Mucosa of descending colon (tissue), 3 donors: ENCODE measurements at regions not wholly inside any gene's neighbourhood (a gene's known extent, or its start where the extent isn't known, plus 50 kb on each side); places are given as distances from the start of the nearest gene placed in this dataset.

Source experiments
- ATAC-seq: fragments of 200-7000 bp; cut with Tn5 transposase; one replicate; pipeline ENCODE4 v1.9.1; 2020; ENCODE audit warnings: mild to moderate bottlenecking, moderate library complexity
- DNase-seq, 3 donors: peaks; one replicate each; pipeline ENCODE4 v3.0.0-alpha.2; 2020
- H3K36me3 ChIP-seq: fragments of 200-600 bp; one replicate; pipeline ENCODE4 v1.8.0; 2021; ENCODE audit warnings: low read depth, mild to moderate bottlenecking
- H3K4me1 ChIP-seq: fragments of 200-600 bp; one replicate; pipeline ENCODE4 v1.8.0; 2021; ENCODE audit warnings: low read depth, mild to moderate bottlenecking
- H3K4me3 ChIP-seq: fragments of 200-600 bp; one replicate; pipeline ENCODE4 v1.8.0; 2021; ENCODE audit warnings: mild to moderate bottlenecking
- H3K9me3 ChIP-seq: fragments of 200-600 bp; one replicate; pipeline ENCODE4 v1.8.0; 2021; ENCODE audit warnings: mild to moderate bottlenecking
- CTCF ChIP-seq: fragments of 200-600 bp; IDR thresholded peaks from one replicate; pipeline ENCODE4 v1.8.0; 2022; ENCODE audit warnings: antibody characterized with exemption, mild to moderate bottlenecking
- intact Hi-C, 2 donors: fragments of 100-400 bp; cut with DNase I in 1 of 2; cut with micrococcal nuclease in 1 of 2; formaldehyde crosslinking; loops; one replicate each; pipeline versions ENCODE4 v1.11.0 to v1.11.1; 2022; cut with DNase I, micrococcal nuclease
- donor health status: DM: no; HTN: no; CAD: no; lungs with moderate emphysema.
- donor health status: DM: no; HTN: no; CAD: no.
- donor health status: DM: no; HTN: yes; CAD: no.

DNA sequence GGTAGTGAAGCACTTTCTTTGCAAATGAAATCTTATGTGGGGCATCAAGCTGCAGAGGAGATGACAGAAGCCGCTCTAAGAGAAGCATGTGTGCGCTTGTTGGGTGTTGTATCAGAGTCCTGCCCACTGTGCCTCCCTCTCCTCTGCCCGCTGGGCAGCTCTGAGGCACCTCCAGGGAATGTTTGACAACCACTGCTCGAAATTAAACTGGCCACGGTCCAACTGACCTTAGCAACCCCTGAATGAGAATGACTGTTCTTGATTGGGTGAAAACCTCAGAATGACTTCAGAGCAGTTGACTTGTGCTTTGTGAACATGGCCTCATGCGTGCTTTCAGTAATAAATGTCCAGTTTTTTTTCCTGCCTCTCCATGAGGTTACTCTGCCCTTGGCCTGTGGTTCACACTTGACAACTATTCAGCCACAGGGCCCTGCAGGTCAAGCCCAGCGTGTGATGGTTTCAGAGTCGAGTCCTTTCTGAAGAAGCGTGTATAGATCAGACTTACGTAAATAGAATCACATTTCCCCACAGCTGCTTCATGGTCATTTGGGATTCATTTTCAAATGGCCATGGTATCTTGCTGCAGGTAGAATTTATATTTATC lies 94.9 kb downstream of the SLC4A3 start:
- ATAC-seq (no peak), DNase-seq (no peak)
- intact Hi-C loops: no loop called here
- H3K36me3 ChIP-seq: no peaks in the 10 kb centered on the region
- no peak for TF ChIP-seq CTCF
- no peak overlapping the region for H3K4me3 ChIP-seq
- no peaks in the 10 kb centered on the region for H3K4me1 ChIP-seq
- no peaks in the 10 kb centered on the region for H3K9me3 ChIP-seq

- intact Hi-C loops: no loop called here
- no peak for TF ChIP-seq CTCF
Measured at GRCh38 chr2:219723311-219723710, 95.9 kb downstream of the SLC4A3 start.

DNA sequence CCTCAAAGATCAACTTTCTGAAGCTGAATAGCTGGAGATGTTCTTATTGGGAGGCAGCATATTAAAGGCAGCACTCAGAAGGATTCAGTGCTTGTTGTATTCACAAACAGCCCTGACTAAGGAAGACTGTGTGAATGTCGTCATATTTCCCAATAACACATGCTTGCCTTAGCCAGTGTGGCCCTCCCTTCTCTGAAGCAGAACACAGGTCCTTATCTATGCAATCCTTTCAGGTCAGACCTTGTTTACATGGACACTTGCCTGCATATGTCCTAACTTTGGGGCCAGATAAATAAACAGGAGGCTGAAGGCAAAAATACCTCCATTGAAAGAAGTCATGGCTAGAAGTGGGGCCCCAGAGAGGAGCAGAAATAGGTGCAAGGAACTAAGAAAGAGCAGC lies 97.2 kb downstream of the SLC4A3 start:
- intact Hi-C loops: no loop called here
- Histone ChIP-seq H3K4me3 (no peak overlapping the region), H3K9me3 (no peaks in the 10 kb centered on the region), H3K36me3 (no peaks in the 10 kb centered on the region), H3K4me1 (no peaks in the 10 kb centered on the region)
- no peak for DNase-seq
- no peak for ATAC-seq
- no peak for TF ChIP-seq CTCF

More at GRCh38 chr2:219723311-219723710, 95.9 kb downstream of the SLC4A3 start:
- no peak overlapping the region for H3K4me3 ChIP-seq
- ATAC-seq (no peak), DNase-seq (no peak)
- no peaks in the 10 kb centered on the region for H3K9me3 ChIP-seq
- no peaks in the 10 kb centered on the region for H3K36me3 ChIP-seq
- no peaks in the 10 kb centered on the region for H3K4me1 ChIP-seq

GRCh38 chr2:219726916-219727315 lies 99.5 kb downstream of the SLC4A3 start:
- H3K4me3 ChIP-seq: no peak overlapping the region
- no peaks in the 10 kb centered on the region for H3K4me1 ChIP-seq
- TF ChIP-seq CTCF: no peak
- intact Hi-C loops: no loop called here
- ATAC-seq: no peak
- H3K9me3 ChIP-seq: no peaks in the 10 kb centered on the region
- DNase-seq: no peak
- H3K36me3 ChIP-seq: no peaks in the 10 kb centered on the region

- DNase-seq (no peak), ATAC-seq (no peak)
- no peak for TF ChIP-seq CTCF
- H3K4me1 ChIP-seq: no peaks in the 10 kb centered on the region
- no peaks in the 10 kb centered on the region for H3K36me3 ChIP-seq
- H3K4me3 ChIP-seq: no peak overlapping the region
- no peaks in the 10 kb centered on the region for H3K9me3 ChIP-seq
- intact Hi-C loops: no loop called here
Measured at GRCh38 chr2:219727771-219728429, 100.5 kb downstream of the SLC4A3 start.
